ENCODE measurements at regions not wholly inside any gene's neighbourhood (a gene's known extent, or its start where the extent isn't known, plus 50 kb on each side); places are given as distances from the start of the nearest gene placed in this dataset.

- no peak for TF ChIP-seq CTCF (IDR thresholded peaks at IDR 0.05; ENCODE audit: borderline replicate concordance, control extremely low read depth, extremely low read depth, insufficient read depth, missing control alignments)
- in situ Hi-C loops (cut with MboI; ENCODE audit: low sequenced_read_pairs, unreplicated experiment): no loop called here
These were observed 134.0 kb downstream of the ANXA5 start for GRCh38 chr4:121562811-121563210.

GRCh38 chr4:121555315-121556107 is 141.3 kb downstream of the ANXA5 start:
- TF ChIP-seq CTCF (IDR thresholded peaks at IDR 0.05; ENCODE audit: borderline replicate concordance, control extremely low read depth, extremely low read depth, insufficient read depth, missing control alignments): no peak
- DNase-seq (ENCODE audit: low spot score): no peak
- in situ Hi-C loops (cut with MboI; ENCODE audit: low sequenced_read_pairs, unreplicated experiment): no loop called here

More at GRCh38 chr4:121562811-121563210, 134.0 kb downstream of the ANXA5 start:
- DNase-seq (ENCODE audit: low spot score): no peak

GRCh38 chr4:121554382-121554781 is 142.4 kb downstream of the ANXA5 start:
- TF ChIP-seq CTCF (IDR thresholded peaks at IDR 0.05; ENCODE audit: borderline replicate concordance, control extremely low read depth, extremely low read depth, insufficient read depth, missing control alignments): no peak
- in situ Hi-C loops (cut with MboI; ENCODE audit: low sequenced_read_pairs, unreplicated experiment): no loop called here
- no peak for DNase-seq (ENCODE audit: low spot score)

- in situ Hi-C loops (cut with MboI; ENCODE audit: low sequenced_read_pairs, unreplicated experiment): no loop called here
- TF ChIP-seq CTCF (IDR thresholded peaks at IDR 0.05; ENCODE audit: borderline replicate concordance, control extremely low read depth, extremely low read depth, insufficient read depth, missing control alignments): no peak
- no peak for DNase-seq (ENCODE audit: low spot score)
These were observed 144.9 kb downstream of the ANXA5 start for GRCh38 chr4:121551881-121552280.

- in situ Hi-C loops (cut with MboI; ENCODE audit: low sequenced_read_pairs, unreplicated experiment): no loop called here
- no peak for DNase-seq (ENCODE audit: low spot score)
- no peak for TF ChIP-seq CTCF (IDR thresholded peaks at IDR 0.05; ENCODE audit: borderline replicate concordance, control extremely low read depth, extremely low read depth, insufficient read depth, missing control alignments)
These were observed 145.5 kb downstream of the ANXA5 start for GRCh38 chr4:121551271-121551670.

GRCh38 chr4:121541696-121542095 is 155.1 kb downstream of the ANXA5 start:
- TF ChIP-seq CTCF (IDR thresholded peaks at IDR 0.05; ENCODE audit: borderline replicate concordance, control extremely low read depth, extremely low read depth, insufficient read depth, missing control alignments): no peak
- in situ Hi-C loops (cut with MboI; ENCODE audit: low sequenced_read_pairs, unreplicated experiment): no loop called here
- no peak for DNase-seq (ENCODE audit: low spot score)

Measured in GM13976 (cell line).